ENCODE measurements at regions not wholly inside any gene's neighbourhood (a gene's known extent, or its start where the extent isn't known, plus 50 kb on each side); places are given as distances from the start of the nearest gene placed in this dataset.
"Not testable (repeated sequence)": the region's sequence is repeated elsewhere in the genome, so short reads cannot be mapped to it uniquely, and the experiment has no call there.

GRCh38 chr3:148439254-148439822 lies 258.4 kb upstream of the AGTR1 start:
- no peak for DNase-seq

- no peak for DNase-seq
Measured at GRCh38 chr3:148441191-148441590, 256.5 kb upstream of the AGTR1 start.

- no peak for DNase-seq
Measured at GRCh38 chr3:148450819-148451218, 246.9 kb upstream of the AGTR1 start.

- DNase-seq = no peak
Measured at GRCh38 chr3:148451969-148452368, 245.7 kb upstream of the AGTR1 start.

GRCh38 chr3:148453781-148454191 lies 243.9 kb upstream of the AGTR1 start:
- no peak for DNase-seq

- DNase-seq = no peak
Measured at GRCh38 chr3:148455098-148455497, 242.6 kb upstream of the AGTR1 start.

GRCh38 chr3:148457886-148458285 lies 239.8 kb upstream of the AGTR1 start:
- DNase-seq = no peak

GRCh38 chr3:148459931-148460513 lies 237.7 kb upstream of the AGTR1 start:
- DNase-seq = no peak

- DNase-seq = no peak
Measured at GRCh38 chr3:148460686-148461085, 237.0 kb upstream of the AGTR1 start.

GRCh38 chr3:148464246-148464645 lies 233.5 kb upstream of the AGTR1 start:
- no peak for DNase-seq

- DNase-seq = no peak
Measured at GRCh38 chr3:148466143-148466542, 231.6 kb upstream of the AGTR1 start.

- DNase-seq = no peak
Measured at GRCh38 chr3:148466980-148467740, 230.5 kb upstream of the AGTR1 start.

- DNase-seq = no peak
Measured at GRCh38 chr3:148477375-148477774, 220.3 kb upstream of the AGTR1 start.

GRCh38 chr3:148493631-148494030 lies 204.1 kb upstream of the AGTR1 start:
- DNase-seq = no peak

- no peak for DNase-seq
Measured at GRCh38 chr3:148494451-148494850, 203.3 kb upstream of the AGTR1 start.

GRCh38 chr3:148500881-148501280 lies 196.8 kb upstream of the AGTR1 start:
- no peak for DNase-seq

GRCh38 chr3:148510116-148510515 lies 187.6 kb upstream of the AGTR1 start:
- DNase-seq = no peak

- DNase-seq = no peak
Measured at GRCh38 chr3:148510561-148510960, 187.1 kb upstream of the AGTR1 start.

- DNase-seq = no peak
Measured at GRCh38 chr3:148512648-148513047, 185.1 kb upstream of the AGTR1 start.

- DNase-seq = no peak
Measured at GRCh38 chr3:148513096-148513543, 184.6 kb upstream of the AGTR1 start.

- no peak for DNase-seq
Measured at GRCh38 chr3:148518520-148518919, 179.2 kb upstream of the AGTR1 start.

GRCh38 chr3:148525621-148526020 lies 172.1 kb upstream of the AGTR1 start:
- DNase-seq = not testable (repeated sequence)

GRCh38 chr3:148528024-148528423 lies 169.7 kb upstream of the AGTR1 start:
- DNase-seq = no peak

GRCh38 chr3:148531836-148532235 lies 165.9 kb upstream of the AGTR1 start:
- DNase-seq = no peak

All from NCI-H2081 treated with DMSO at 0.1 percent for 48 hours (cell line).